ENCODE measurements at regions not wholly inside any gene's neighbourhood (a gene's known extent, or its start where the extent isn't known, plus 50 kb on each side); places are given as distances from the start of the nearest gene placed in this dataset.

- ChIA-PET POLR2A (no interaction called here), CTCF (ENCODE audit: low intra/inter-chr PET ratio) (no interaction called here)
- BruUV-seq (replicated peaks): no TSS peak
- no peak overlapping the region for H3K9ac ChIP-seq (ENCODE audit: insufficient read depth in 1 of 2, low read depth in 2 of 2, low read length in 2 of 2)
- no peak overlapping the region for H3K4me3 ChIP-seq
- ATAC-seq (no peak), DNase-seq (ENCODE audit: extremely low read depth in 1 of 4, low spot score in 3 of 4) (no peak), FAIRE-seq (no peak)
- no peak for TF ChIP-seq CTCFL (IDR thresholded peaks at IDR 0.05; ENCODE audit: borderline replicate concordance, insufficient read depth, low read depth, low read length, poor library complexity, severe bottlenecking)
- no peak for TF ChIP-seq ZKSCAN3 (CRISPR knock-in tag; IDR thresholded peaks at IDR 0.05)
- TF ChIP-seq ZFP1 (CRISPR knock-in tag; IDR thresholded peaks at IDR 0.05): no peak
- no peak for TF ChIP-seq CHCHD3 (CRISPR knock-in tag; IDR thresholded peaks at IDR 0.05)
- TF ChIP-seq TARDBP (IDR thresholded peaks at IDR 0.05): no peak
- TF ChIP-seq ARNT (IDR thresholded peaks at IDR 0.05): no peak
- no peak for TF ChIP-seq RERE (CRISPR knock-in tag; IDR thresholded peaks at IDR 0.05; ENCODE audit: borderline replicate concordance)
- no peak for TF ChIP-seq PHF21A (IDR thresholded peaks at IDR 0.05; ENCODE audit: borderline replicate concordance, low read depth)
- no peak for TF ChIP-seq ZNF408 (CRISPR knock-in tag; IDR thresholded peaks at IDR 0.05; ENCODE audit: low read depth)
- TF ChIP-seq ZNF140 (CRISPR knock-in tag; IDR thresholded peaks at IDR 0.05): no peak
- no peak for TF ChIP-seq ZNF24 (IDR thresholded peaks at IDR 0.05)
- TF ChIP-seq RHOXF2B (CRISPR knock-in tag; conservative IDR thresholded peaks at IDR 0.05): no peak
- no peak for TF ChIP-seq ZNF274 (IDR thresholded peaks at IDR 0.05; ENCODE audit: borderline replicate concordance, low read depth, low read length)
- TF ChIP-seq CEBPG (CRISPR knock-in tag; IDR thresholded peaks at IDR 0.05): no peak
- TF ChIP-seq CEBPG (tag; conservative IDR thresholded peaks at IDR 0.05 in 1 of 2, IDR thresholded peaks at IDR 0.05 in 1 of 2): no peak
- no peaks in the 10 kb centered on the region for H3K36me3 ChIP-seq (ENCODE audit: control insufficient read depth, insufficient read depth, low read length)
- H3K27me3 ChIP-seq (ENCODE audit: control insufficient read depth in 2 of 2, insufficient read depth in 2 of 2, low read length in 2 of 2): 0 out of 5 replicates have a peak, but pooled peaks cover 0 to 2% of the 10 kb centered on the region in 2 experiments
- H3K4me2 ChIP-seq (ENCODE audit: insufficient read depth, low read length): no peak overlapping the region
- WGBS (ENCODE audit: insufficient coverage, low coverage, missing lambda C conversion rate): 0% methylated on average over 2 of the region's 2 CpGs
- H3K4me1 ChIP-seq (replicated peaks in 1 of 2; ENCODE audit: control insufficient read depth in 2 of 2, insufficient read depth in 2 of 2, low read length in 2 of 2): no peaks in the 10 kb centered on the region
- intact Hi-C loops (cut with micrococcal nuclease): no loop called here
- H3K79me2 ChIP-seq (ENCODE audit: control insufficient read depth, insufficient read depth, low read length): no peaks in the 10 kb centered on the region
- H3K9me1 ChIP-seq (ENCODE audit: control insufficient read depth, insufficient read depth, low read length): no peaks in the 10 kb centered on the region
- H2AFZ ChIP-seq (ENCODE audit: low read depth, low read length): no peak overlapping the region
- in situ Hi-C loops (cut with MboI): no loop called here
- H3K27ac ChIP-seq (ENCODE audit: extremely low read depth, low read depth, low read length): no peak overlapping the region
- no peaks in the 10 kb centered on the region for H4K20me1 ChIP-seq (replicated peaks; ENCODE audit: control insufficient read depth, insufficient read depth, low read length)
- H3K9me3 ChIP-seq (replicated peaks; ENCODE audit: control insufficient read depth, insufficient read depth, low read depth, low read length): no peaks in the 10 kb centered on the region
These were observed 561.0 kb downstream of the SOX6 start for GRCh38 chr11:15795378-15795777.
